ENCODE measurements at regions not wholly inside any gene's neighbourhood (a gene's known extent, or its start where the extent isn't known, plus 50 kb on each side); places are given as distances from the start of the nearest gene placed in this dataset.
"Not testable (repeated sequence)": the region's sequence is repeated elsewhere in the genome, so short reads cannot be mapped to it uniquely, and the experiment has no call there.

GRCh38 chr12:127133675-127134335 is 1133.2 kb upstream of the TMEM132C start (continued):
- TF ChIP-seq OVOL2 (CRISPR knock-in tag; IDR thresholded peaks at IDR 0.05; ENCODE audit: borderline replicate concordance) (no peak), KAT7 (CRISPR knock-in tag; IDR thresholded peaks at IDR 0.05; ENCODE audit: borderline replicate concordance) (no peak), FOXP1 (CRISPR knock-in tag; IDR thresholded peaks at IDR 0.05; ENCODE audit: borderline replicate concordance) (no peak), NR1H2 (CRISPR knock-in tag; IDR thresholded peaks at IDR 0.05) (no peak), ESRRA (CRISPR knock-in tag; IDR thresholded peaks at IDR 0.05; ENCODE audit: borderline replicate concordance) (no peak), CTCF (IDR thresholded peaks at IDR 0.05) (no peak)
- TF ChIP-seq, protein P1, sequence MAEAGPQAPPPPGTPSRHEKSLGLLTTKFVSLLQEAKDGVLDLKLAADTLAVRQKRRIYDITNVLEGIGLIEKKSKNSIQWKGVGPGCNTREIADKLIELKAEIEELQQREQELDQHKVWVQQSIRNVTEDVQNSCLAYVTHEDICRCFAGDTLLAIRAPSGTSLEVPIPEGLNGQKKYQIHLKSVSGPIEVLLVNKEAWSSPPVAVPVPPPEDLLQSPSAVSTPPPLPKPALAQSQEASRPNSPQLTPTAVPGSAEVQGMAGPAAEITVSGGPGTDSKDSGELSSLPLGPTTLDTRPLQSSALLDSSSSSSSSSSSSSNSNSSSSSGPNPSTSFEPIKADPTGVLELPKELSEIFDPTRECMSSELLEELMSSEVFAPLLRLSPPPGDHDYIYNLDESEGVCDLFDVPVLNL (CRISPR knock-in tag; IDR thresholded peaks at IDR 0.05; ENCODE audit: borderline replicate concordance, low read depth), result no peak
- TF ChIP-seq, protein P2, sequence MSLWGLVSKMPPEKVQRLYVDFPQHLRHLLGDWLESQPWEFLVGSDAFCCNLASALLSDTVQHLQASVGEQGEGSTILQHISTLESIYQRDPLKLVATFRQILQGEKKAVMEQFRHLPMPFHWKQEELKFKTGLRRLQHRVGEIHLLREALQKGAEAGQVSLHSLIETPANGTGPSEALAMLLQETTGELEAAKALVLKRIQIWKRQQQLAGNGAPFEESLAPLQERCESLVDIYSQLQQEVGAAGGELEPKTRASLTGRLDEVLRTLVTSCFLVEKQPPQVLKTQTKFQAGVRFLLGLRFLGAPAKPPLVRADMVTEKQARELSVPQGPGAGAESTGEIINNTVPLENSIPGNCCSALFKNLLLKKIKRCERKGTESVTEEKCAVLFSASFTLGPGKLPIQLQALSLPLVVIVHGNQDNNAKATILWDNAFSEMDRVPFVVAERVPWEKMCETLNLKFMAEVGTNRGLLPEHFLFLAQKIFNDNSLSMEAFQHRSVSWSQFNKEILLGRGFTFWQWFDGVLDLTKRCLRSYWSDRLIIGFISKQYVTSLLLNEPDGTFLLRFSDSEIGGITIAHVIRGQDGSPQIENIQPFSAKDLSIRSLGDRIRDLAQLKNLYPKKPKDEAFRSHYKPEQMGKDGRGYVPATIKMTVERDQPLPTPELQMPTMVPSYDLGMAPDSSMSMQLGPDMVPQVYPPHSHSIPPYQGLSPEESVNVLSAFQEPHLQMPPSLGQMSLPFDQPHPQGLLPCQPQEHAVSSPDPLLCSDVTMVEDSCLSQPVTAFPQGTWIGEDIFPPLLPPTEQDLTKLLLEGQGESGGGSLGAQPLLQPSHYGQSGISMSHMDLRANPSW (CRISPR knock-in tag; conservative IDR thresholded peaks at IDR 0.05; ENCODE audit: low read depth), result no peak
- TF ChIP-seq, protein P3, sequence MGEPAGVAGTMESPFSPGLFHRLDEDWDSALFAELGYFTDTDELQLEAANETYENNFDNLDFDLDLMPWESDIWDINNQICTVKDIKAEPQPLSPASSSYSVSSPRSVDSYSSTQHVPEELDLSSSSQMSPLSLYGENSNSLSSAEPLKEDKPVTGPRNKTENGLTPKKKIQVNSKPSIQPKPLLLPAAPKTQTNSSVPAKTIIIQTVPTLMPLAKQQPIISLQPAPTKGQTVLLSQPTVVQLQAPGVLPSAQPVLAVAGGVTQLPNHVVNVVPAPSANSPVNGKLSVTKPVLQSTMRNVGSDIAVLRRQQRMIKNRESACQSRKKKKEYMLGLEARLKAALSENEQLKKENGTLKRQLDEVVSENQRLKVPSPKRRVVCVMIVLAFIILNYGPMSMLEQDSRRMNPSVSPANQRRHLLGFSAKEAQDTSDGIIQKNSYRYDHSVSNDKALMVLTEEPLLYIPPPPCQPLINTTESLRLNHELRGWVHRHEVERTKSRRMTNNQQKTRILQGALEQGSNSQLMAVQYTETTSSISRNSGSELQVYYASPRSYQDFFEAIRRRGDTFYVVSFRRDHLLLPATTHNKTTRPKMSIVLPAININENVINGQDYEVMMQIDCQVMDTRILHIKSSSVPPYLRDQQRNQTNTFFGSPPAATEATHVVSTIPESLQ (CRISPR knock-in tag; IDR thresholded peaks at IDR 0.05), result no peak

GRCh38 chr12:127140864-127141484 is 1126.0 kb upstream of the TMEM132C start:
- H3K4me3 Mint-ChIP-seq; DNase-seq (ENCODE audit: low spot score); POLR2A ChIA-PET; ATAC-seq; H3K27ac Mint-ChIP-seq; CTCF ChIA-PET; H3K27me3 Mint-ChIP-seq (ENCODE audit: low read depth); H3K4me1 Mint-ChIP-seq: not testable (repeated sequence)
- peaks cover 76% of the 10 kb centered on the region for H3K36me3 Mint-ChIP-seq
- H3K9me3 Mint-ChIP-seq, result peaks cover 86% of the 10 kb centered on the region

- CTCF ChIA-PET, result interaction anchor here (0.9 kb wide), 1 partner anchor 34 kb away, joined by 5 read pairs; no protein-coding TSS in a partner anchor
- H3K27ac Mint-ChIP-seq, result no peak overlapping the region
- peaks cover 12% of the 10 kb centered on the region for H3K4me1 Mint-ChIP-seq
- peak; percentile 24 for DNase-seq (ENCODE audit: low spot score)
- H3K36me3 Mint-ChIP-seq, result peaks cover 68% of the 10 kb centered on the region
- TF ChIP-seq ZNF138 (CRISPR knock-in tag; conservative IDR thresholded peaks at IDR 0.05) (no peak), MLX (CRISPR knock-in tag; IDR thresholded peaks at IDR 0.05) (no peak), FOXP4 (CRISPR knock-in tag; IDR thresholded peaks at IDR 0.05) (no peak), NFYB (CRISPR knock-in tag; conservative IDR thresholded peaks at IDR 0.05; ENCODE audit: low read depth) (no peak), ZNF232 (CRISPR knock-in tag; IDR thresholded peaks at IDR 0.05) (no peak), NFE2L1 (CRISPR knock-in tag; IDR thresholded peaks at IDR 0.05) (no peak), ZNF671 (CRISPR knock-in tag; IDR thresholded peaks at IDR 0.05) (no peak), TCF7 (CRISPR knock-in tag; IDR thresholded peaks at IDR 0.05; ENCODE audit: low read depth) (no peak), MXD4 (CRISPR knock-in tag; IDR thresholded peaks at IDR 0.05; ENCODE audit: borderline replicate concordance) (no peak), NR3C1 (CRISPR knock-in tag; conservative IDR thresholded peaks at IDR 0.05; ENCODE audit: low read depth) (no peak)
- TF ChIP-seq, protein P3 (CRISPR knock-in tag; IDR thresholded peaks at IDR 0.05), result no peak
- POLR2A ChIA-PET, result no interaction called here
- peaks cover 10% of the 10 kb centered on the region; the same call in 1 of the 2 replicates for H3K27me3 Mint-ChIP-seq (ENCODE audit: low read depth)
- no peak overlapping the region for H3K4me3 Mint-ChIP-seq
- ATAC-seq, result peak; percentile 57; the same call in 1 of the 2 replicates
- peaks cover 74% of the 10 kb centered on the region for H3K9me3 Mint-ChIP-seq
Observed at GRCh38 chr12:127143020-127143419, 1124.0 kb upstream of the TMEM132C start.
